Umbilical cord (tissue), 1 donor: ENCODE measurements at regions not wholly inside any gene's neighbourhood (a gene's known extent, or its start where the extent isn't known, plus 50 kb on each side); places are given as distances from the start of the nearest gene placed in this dataset.

Experiments used
- DNase-seq: peaks from one replicate; pipeline ENCODE4 v3.0.0-alpha.2; 2015; ENCODE audit warnings: low spot score

GRCh38 chr1:177847843-177848242, 122.0 kb downstream of the SEC16B start:
- no peak for DNase-seq

GRCh38 chr1:177838907-177839485, 130.9 kb downstream of the SEC16B start:
- DNase-seq = no peak

- no peak for DNase-seq
These were observed 136.2 kb downstream of the SEC16B start for GRCh38 chr1:177833631-177834030.

- DNase-seq = no peak
These were observed 139.2 kb downstream of the SEC16B start for GRCh38 chr1:177830531-177831135.

- no peak for DNase-seq
These were observed 144.5 kb downstream of the SEC16B start for GRCh38 chr1:177825276-177825901.

- DNase-seq = peak; percentile 10
These were observed 145.3 kb downstream of the SEC16B start for GRCh38 chr1:177824508-177824982.

- no peak for DNase-seq
These were observed 149.6 kb downstream of the SEC16B start for GRCh38 chr1:177820213-177820612.

GRCh38 chr1:177817937-177818875, 151.7 kb downstream of the SEC16B start:
- DNase-seq = no peak

GRCh38 chr1:177812650-177813049, 157.2 kb downstream of the SEC16B start:
- DNase-seq = no peak

GRCh38 chr1:177812144-177812543, 157.7 kb downstream of the SEC16B start:
- DNase-seq = no peak

GRCh38 chr1:177811429-177811828, 158.4 kb downstream of the SEC16B start:
- DNase-seq = no peak

- DNase-seq = no peak
These were observed 160.0 kb downstream of the SEC16B start for GRCh38 chr1:177809819-177810218.

- no peak for DNase-seq
These were observed 167.6 kb downstream of the SEC16B start for GRCh38 chr1:177802304-177802703.

GRCh38 chr1:177801790-177802189, 168.1 kb downstream of the SEC16B start:
- no peak for DNase-seq

GRCh38 chr1:177800400-177801088, 169.3 kb downstream of the SEC16B start:
- DNase-seq = no peak

- DNase-seq = no peak
These were observed 170.1 kb downstream of the SEC16B start for GRCh38 chr1:177799746-177800145.

GRCh38 chr1:177798614-177799013, 171.2 kb downstream of the SEC16B start:
- DNase-seq = no peak

GRCh38 chr1:177796561-177796960, 173.3 kb downstream of the SEC16B start:
- DNase-seq = no peak

- DNase-seq = no peak
These were observed 175.4 kb downstream of the SEC16B start for GRCh38 chr1:177794376-177794991.

- DNase-seq = no peak
These were observed 176.0 kb downstream of the SEC16B start for GRCh38 chr1:177793900-177794299.

GRCh38 chr1:177790566-177790965, 179.3 kb downstream of the SEC16B start:
- DNase-seq = no peak
